SU-DHL-6 (cell line): ENCODE measurements at regions not wholly inside any gene's neighbourhood (a gene's known extent, or its start where the extent isn't known, plus 50 kb on each side); places are given as distances from the start of the nearest gene placed in this dataset.

Source experiments
- H2AFZ ChIP-seq: fragments of 200-600 bp; sonication (generic); 2 replicates; pipeline ENCODE4 v1.6.1; 2014; ENCODE audit warnings: low read depth, mild to moderate bottlenecking, moderate library complexity, mixed read lengths, antibody characterized with exemption, low read length; ENCODE audit not compliant: severe bottlenecking
- H3F3A ChIP-seq: fragments of 200-600 bp; shearing (Covaris generic); 2 replicates; pipeline ENCODE4 v1.6.0; 2016; ENCODE audit warnings: antibody characterized with exemption, mild to moderate bottlenecking; ENCODE audit not compliant: insufficient read depth
- H3K27ac ChIP-seq: fragments of 200-600 bp; sonication (generic); 2 replicates; pipeline ENCODE4 v1.5.1; 2016; ENCODE audit warnings: low read depth, mild to moderate bottlenecking, low read length, moderate library complexity, mixed read lengths
- H3K27me3 ChIP-seq: fragments of 200-600 bp; sonication (generic), shearing (Covaris generic); 2 replicates; pipeline ENCODE4 v1.6.0; 2014; ENCODE audit warnings: mild to moderate bottlenecking, low read length
- H3K36me3 ChIP-seq: fragments of 200-600 bp; sonication (generic); 2 replicates; pipeline ENCODE4 v1.6.1; 2014; ENCODE audit warnings: mild to moderate bottlenecking, low read length, mixed read lengths
- H3K4me2 ChIP-seq: fragments of 300-600, 200-600 bp; shearing (Covaris generic), sonication (generic); 2 replicates; pipeline ENCODE4 v1.6.0; 2014; ENCODE audit warnings: low read length, low read depth, mild to moderate bottlenecking; ENCODE audit not compliant: poor library complexity, severe bottlenecking
- H3K4me3 ChIP-seq: fragments of 200-600 bp; sonication (generic); 2 replicates; pipeline ENCODE4 v1.5.1; 2014; ENCODE audit warnings: antibody characterized with exemption, low read length, mild to moderate bottlenecking, mixed read lengths; ENCODE audit not compliant: insufficient read depth, poor library complexity, severe bottlenecking
- H3K79me2 ChIP-seq: fragments of 200-600 bp; sonication (generic); 2 replicates; pipeline ENCODE4 v1.6.1; 2014; ENCODE audit warnings: mild to moderate bottlenecking, low read length, moderate library complexity; ENCODE audit not compliant: insufficient read depth
- H3K9ac ChIP-seq: fragments of 200-600 bp; sonication (generic); 2 replicates; pipeline ENCODE4 v1.7.0; 2014; ENCODE audit warnings: mild to moderate bottlenecking, low read length
- H3K9me2 ChIP-seq: fragments of 200-600 bp; sonication (generic); replicated peaks from 2 replicates; pipeline ENCODE4 v1.6.1; 2014; ENCODE audit warnings: low read length; ENCODE audit not compliant: insufficient read depth
- H3K9me3 ChIP-seq: fragments of 200-600 bp; sonication (generic); 2 replicates; pipeline ENCODE4 v1.6.1; 2014; ENCODE audit warnings: low read length, mixed read lengths; ENCODE audit not compliant: insufficient read depth
- H4K20me1 ChIP-seq: fragments of 200-600 bp; sonication (generic); 2 replicates; pipeline ENCODE4 v1.6.1; 2014; ENCODE audit warnings: low read depth, mild to moderate bottlenecking, antibody characterized with exemption, low read length, moderate library complexity, mixed read lengths
- EZH2phosphoT487 ChIP-seq: fragments of 200-600 bp; sonication (generic), shearing (Covaris generic); conservative IDR thresholded peaks from 2 replicates; pipeline ENCODE4 v1.6.1; 2018; ENCODE audit warnings: mild to moderate bottlenecking, antibody characterized with exemption, low read length, moderate library complexity, mixed read lengths
- TF ChIP-seq, protein P1 (sequence below): fragments of 200-600 bp; sonication (generic); IDR thresholded peaks from one replicate; pipeline ENCODE4 v1.5.1; 2017; ENCODE audit warnings: antibody characterized with exemption, mild to moderate bottlenecking, low read length, moderate library complexity; ENCODE audit not compliant: insufficient read depth, poor library complexity, severe bottlenecking

DNA sequence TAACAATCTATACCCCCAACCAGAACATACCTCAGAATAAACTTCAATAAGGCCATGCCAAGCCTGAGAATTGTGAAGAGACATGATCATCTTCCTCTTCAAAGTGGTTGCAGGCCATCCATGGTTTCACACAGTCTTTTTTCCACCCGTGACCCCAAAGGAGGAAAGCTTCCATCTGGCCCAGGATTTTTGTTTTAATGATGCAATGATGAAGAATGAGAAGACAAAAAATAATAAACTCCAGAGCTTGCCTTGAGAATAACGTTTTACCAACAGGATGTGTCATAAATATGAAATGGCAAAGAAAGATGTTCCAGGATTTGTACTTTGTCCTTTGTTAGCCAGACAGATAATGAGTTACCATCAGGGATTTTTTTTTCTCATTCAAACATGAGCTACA, 201.9 kb downstream of the WNT5A start:
- Histone ChIP-seq H3K9ac (no peak overlapping the region), H3F3A (no peaks in the 10 kb centered on the region), H2AFZ (no peak overlapping the region), H3K27ac (no peak overlapping the region), H4K20me1 (no peaks in the 10 kb centered on the region), H3K27me3 (no peaks in the 10 kb centered on the region), H3K79me2 (no peaks in the 10 kb centered on the region), H3K9me3 (no peaks in the 10 kb centered on the region), H3K4me3 (no peak overlapping the region), H3K36me3 (no peaks in the 10 kb centered on the region), H3K4me2 (no peak overlapping the region), H3K9me2 (no peaks in the 10 kb centered on the region)
- no peak for TF ChIP-seq EZH2phosphoT487
- TF ChIP-seq, protein P1, sequence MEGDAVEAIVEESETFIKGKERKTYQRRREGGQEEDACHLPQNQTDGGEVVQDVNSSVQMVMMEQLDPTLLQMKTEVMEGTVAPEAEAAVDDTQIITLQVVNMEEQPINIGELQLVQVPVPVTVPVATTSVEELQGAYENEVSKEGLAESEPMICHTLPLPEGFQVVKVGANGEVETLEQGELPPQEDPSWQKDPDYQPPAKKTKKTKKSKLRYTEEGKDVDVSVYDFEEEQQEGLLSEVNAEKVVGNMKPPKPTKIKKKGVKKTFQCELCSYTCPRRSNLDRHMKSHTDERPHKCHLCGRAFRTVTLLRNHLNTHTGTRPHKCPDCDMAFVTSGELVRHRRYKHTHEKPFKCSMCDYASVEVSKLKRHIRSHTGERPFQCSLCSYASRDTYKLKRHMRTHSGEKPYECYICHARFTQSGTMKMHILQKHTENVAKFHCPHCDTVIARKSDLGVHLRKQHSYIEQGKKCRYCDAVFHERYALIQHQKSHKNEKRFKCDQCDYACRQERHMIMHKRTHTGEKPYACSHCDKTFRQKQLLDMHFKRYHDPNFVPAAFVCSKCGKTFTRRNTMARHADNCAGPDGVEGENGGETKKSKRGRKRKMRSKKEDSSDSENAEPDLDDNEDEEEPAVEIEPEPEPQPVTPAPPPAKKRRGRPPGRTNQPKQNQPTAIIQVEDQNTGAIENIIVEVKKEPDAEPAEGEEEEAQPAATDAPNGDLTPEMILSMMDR = no peak

DNA sequence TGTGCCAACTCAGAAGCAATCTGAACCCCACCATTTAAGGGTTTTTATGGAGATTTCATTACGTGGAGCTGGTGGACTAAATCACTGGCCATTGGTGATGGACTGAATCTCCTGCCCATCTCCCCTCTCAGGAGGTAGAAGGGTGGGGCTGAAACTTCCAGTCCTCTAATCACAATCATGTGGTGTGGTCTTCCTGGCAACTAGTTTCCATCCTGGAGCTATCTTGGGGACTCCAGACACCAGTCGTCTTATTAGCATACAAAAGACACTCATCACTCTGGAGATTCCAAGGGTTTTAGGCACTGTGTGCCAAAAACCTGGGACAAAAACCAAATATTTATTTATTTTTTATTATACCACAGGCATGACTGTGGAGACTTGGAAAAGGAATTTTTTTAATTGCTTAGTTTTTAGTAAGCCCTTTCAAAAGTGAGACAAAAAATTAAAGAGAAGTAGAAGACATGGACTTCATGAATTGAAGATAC, 203.6 kb downstream of the WNT5A start:
- H3F3A ChIP-seq = no peaks in the 10 kb centered on the region

DNA sequence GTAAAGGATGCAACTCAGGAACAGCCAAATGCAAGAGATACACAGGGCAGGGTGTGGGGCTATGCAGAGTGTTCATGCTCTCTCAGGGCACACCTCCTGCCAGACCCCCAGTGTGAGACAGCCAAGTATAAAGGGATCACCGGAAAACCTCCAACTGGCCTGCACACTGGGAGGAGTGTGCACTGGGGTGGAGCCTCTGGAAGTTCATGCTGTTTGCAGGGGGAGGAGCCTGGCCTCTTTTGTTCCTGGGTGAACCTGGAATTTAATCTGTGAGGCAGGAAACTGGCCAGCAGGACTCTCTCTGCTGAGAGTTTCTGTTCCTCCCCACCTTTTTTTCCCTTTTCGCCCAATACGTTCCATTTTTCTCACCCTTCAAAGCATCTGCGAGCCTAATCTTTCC, 204.1 kb downstream of the WNT5A start:
- Histone ChIP-seq H3K27ac (no peak overlapping the region), H4K20me1 (no peaks in the 10 kb centered on the region; the same call in 1 of the 2 replicates), H3K4me3 (no peak overlapping the region), H3K9me2 (no peaks in the 10 kb centered on the region), H3K4me2 (no peak overlapping the region), H3K9ac (no peak overlapping the region), H3K36me3 (no peaks in the 10 kb centered on the region), H3K9me3 (no peaks in the 10 kb centered on the region), H3K27me3 (no peaks in the 10 kb centered on the region), H3F3A (no peaks in the 10 kb centered on the region), H2AFZ (no peak overlapping the region), H3K79me2 (no peaks in the 10 kb centered on the region)
- TF ChIP-seq EZH2phosphoT487 = no peak
- TF ChIP-seq, protein P1 = no peak

More for the DNA sequence above, 203.6 kb downstream of the WNT5A start:
- TF ChIP-seq EZH2phosphoT487 = no peak
- TF ChIP-seq, protein P1 = no peak
- Histone ChIP-seq H3K27me3 (no peaks in the 10 kb centered on the region), H3K4me2 (no peak overlapping the region), H3K4me3 (no peak overlapping the region), H3K9me3 (no peaks in the 10 kb centered on the region), H3K79me2 (no peaks in the 10 kb centered on the region), H3K27ac (no peak overlapping the region), H3K9ac (no peak overlapping the region), H2AFZ (no peak overlapping the region), H3K9me2 (no peaks in the 10 kb centered on the region), H4K20me1 (no peaks in the 10 kb centered on the region), H3K36me3 (no peaks in the 10 kb centered on the region)
